ENCODE measurements at regions not wholly inside any gene's neighbourhood (a gene's known extent, or its start where the extent isn't known, plus 50 kb on each side); places are given as distances from the start of the nearest gene placed in this dataset.

DNA sequence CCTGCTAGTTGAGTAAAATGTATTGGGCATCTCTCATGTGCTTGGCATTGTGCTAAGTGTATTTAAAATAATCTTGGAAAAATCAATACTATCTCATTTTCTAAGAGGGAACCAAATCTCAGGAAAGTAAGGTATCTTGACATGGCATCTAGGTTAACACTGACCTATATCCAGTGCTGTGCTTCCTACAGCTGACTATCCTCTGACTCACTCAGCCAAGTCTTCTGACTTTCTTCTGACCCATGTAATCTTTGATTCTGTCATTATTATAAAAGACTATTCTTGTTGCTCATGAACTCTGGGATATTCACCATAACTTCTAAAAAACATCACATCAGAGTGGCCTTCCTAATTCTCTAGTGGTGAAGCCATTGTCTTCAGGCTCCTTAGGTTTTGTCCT, 304.1 kb upstream of the TENM4 start:
- TF ChIP-seq, protein P1, sequence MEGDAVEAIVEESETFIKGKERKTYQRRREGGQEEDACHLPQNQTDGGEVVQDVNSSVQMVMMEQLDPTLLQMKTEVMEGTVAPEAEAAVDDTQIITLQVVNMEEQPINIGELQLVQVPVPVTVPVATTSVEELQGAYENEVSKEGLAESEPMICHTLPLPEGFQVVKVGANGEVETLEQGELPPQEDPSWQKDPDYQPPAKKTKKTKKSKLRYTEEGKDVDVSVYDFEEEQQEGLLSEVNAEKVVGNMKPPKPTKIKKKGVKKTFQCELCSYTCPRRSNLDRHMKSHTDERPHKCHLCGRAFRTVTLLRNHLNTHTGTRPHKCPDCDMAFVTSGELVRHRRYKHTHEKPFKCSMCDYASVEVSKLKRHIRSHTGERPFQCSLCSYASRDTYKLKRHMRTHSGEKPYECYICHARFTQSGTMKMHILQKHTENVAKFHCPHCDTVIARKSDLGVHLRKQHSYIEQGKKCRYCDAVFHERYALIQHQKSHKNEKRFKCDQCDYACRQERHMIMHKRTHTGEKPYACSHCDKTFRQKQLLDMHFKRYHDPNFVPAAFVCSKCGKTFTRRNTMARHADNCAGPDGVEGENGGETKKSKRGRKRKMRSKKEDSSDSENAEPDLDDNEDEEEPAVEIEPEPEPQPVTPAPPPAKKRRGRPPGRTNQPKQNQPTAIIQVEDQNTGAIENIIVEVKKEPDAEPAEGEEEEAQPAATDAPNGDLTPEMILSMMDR (IDR thresholded peaks at IDR 0.05): no peak
- TF ChIP-seq POLR2A (IDR thresholded peaks at IDR 0.05): no peak
